Neural cell (in vitro differentiated cells): ENCODE measurements at regions not wholly inside any gene's neighbourhood (a gene's known extent, or its start where the extent isn't known, plus 50 kb on each side); places are given as distances from the start of the nearest gene placed in this dataset.

Source experiments
- H2AFZ ChIP-seq: fragments of 200-600, 300-800 bp; sonication (generic), shearing (Covaris generic); 2 replicates; pipeline ENCODE4 v1.6.0; 2014; ENCODE audit warnings: low read depth, mild to moderate bottlenecking, antibody characterized with exemption, low read length, moderate library complexity
- H3F3A ChIP-seq: fragments of 200-600 bp; shearing (Covaris generic); 2 replicates; pipeline ENCODE4 v1.6.1; 2016; ENCODE audit warnings: mild to moderate bottlenecking, moderate library complexity, mixed read lengths, antibody characterized with exemption, low read length; ENCODE audit not compliant: insufficient read depth, poor library complexity, severe bottlenecking
- H3K27ac ChIP-seq: fragments of 200-600, 300-800 bp; sonication (generic), shearing (Covaris generic); 2 replicates; pipeline ENCODE4 v1.5.1; 2014; ENCODE audit warnings: mild to moderate bottlenecking, low read length, moderate library complexity
- H3K27me3 ChIP-seq: fragments of 300-800, 200-600 bp; sonication (generic), shearing (Covaris generic); 2 replicates; pipeline ENCODE4 v1.6.0; 2014; ENCODE audit warnings: mild to moderate bottlenecking, low read depth, low read length, moderate library complexity; ENCODE audit not compliant: insufficient read depth
- H3K36me3 ChIP-seq: fragments of 300-800, 200-600 bp; sonication (generic), shearing (Covaris generic); 2 replicates; pipeline ENCODE4 v1.5.1; 2014; ENCODE audit warnings: mild to moderate bottlenecking, antibody characterized with exemption, low read length, moderate library complexity; ENCODE audit not compliant: insufficient read depth
- H3K4me2 ChIP-seq: fragments of 300-800, 200-600 bp; sonication (generic), shearing (Covaris generic); 2 replicates; pipeline ENCODE4 v1.6.0; 2014; ENCODE audit warnings: mild to moderate bottlenecking, low read length
- H3K4me3 ChIP-seq: fragments of 300-800, 200-600 bp; sonication (generic), shearing (Covaris generic); 2 replicates; pipeline ENCODE4 v1.5.1; 2014; ENCODE audit warnings: mild to moderate bottlenecking, low read length, moderate library complexity
- H3K79me2 ChIP-seq: fragments of 200-600 bp; shearing (Covaris generic); replicated peaks from 2 replicates; pipeline ENCODE4 v1.6.0; 2014; ENCODE audit warnings: mild to moderate bottlenecking, low read length, moderate library complexity; ENCODE audit not compliant: insufficient read depth
- H3K9ac ChIP-seq: fragments of 300-800, 200-600 bp; sonication (generic), shearing (Covaris generic); 2 replicates; pipeline ENCODE4 v1.6.1; 2016; ENCODE audit warnings: mild to moderate bottlenecking, low read length, mixed read lengths
- H3K9me2 ChIP-seq: fragments of 200-600 bp; shearing (Covaris generic); 2 replicates; pipeline ENCODE4 v1.6.1; 2016; ENCODE audit warnings: mild to moderate bottlenecking, low read length, mixed read lengths; ENCODE audit not compliant: insufficient read depth
- H3K9me3 ChIP-seq: fragments of 200-600, 300-800 bp; sonication (generic), shearing (Covaris generic); 2 replicates; pipeline ENCODE4 v1.6.1; 2016; ENCODE audit warnings: mild to moderate bottlenecking, mixed run types, low read length, moderate library complexity, mixed read lengths
- H4K20me1 ChIP-seq: fragments of 200-600 bp; shearing (Covaris generic); 2 replicates; pipeline ENCODE4 v1.6.1; 2016; ENCODE audit warnings: mild to moderate bottlenecking, mixed run types; ENCODE audit not compliant: insufficient read depth
- EP300 ChIP-seq: fragments of 450-650 bp; conservative IDR thresholded peaks from 2 replicates; pipeline ENCODE4 v1.6.1; 2014; ENCODE audit warnings: antibody characterized with exemption, mild to moderate bottlenecking, moderate library complexity; ENCODE audit not compliant: poor library complexity, severe bottlenecking
- EZH2 ChIP-seq: fragments of 200-600, 300-800 bp; shearing (Covaris generic), sonication (generic); IDR thresholded peaks from 2 replicates; pipeline ENCODE4 v1.6.1; 2014; ENCODE audit warnings: antibody characterized with exemption, low read length, borderline replicate concordance, mild to moderate bottlenecking; ENCODE audit not compliant: insufficient read depth, poor library complexity, severe bottlenecking
- MXI1 ChIP-seq: fragments of 450-650 bp; conservative IDR thresholded peaks from 2 replicates; pipeline ENCODE4 v1.6.1; 2014; ENCODE audit warnings: antibody characterized with exemption, mild to moderate bottlenecking; ENCODE audit not compliant: poor library complexity, severe bottlenecking
- POLR2AphosphoS5 ChIP-seq: IDR thresholded peaks from 2 replicates; pipeline ENCODE4 v1.6.1; 2012
- RAD21 ChIP-seq: fragments of 450-650 bp; conservative IDR thresholded peaks from 2 replicates; pipeline ENCODE4 v1.6.1; 2014; ENCODE audit warnings: antibody characterized with exemption, mild to moderate bottlenecking, moderate library complexity
- SMC3 ChIP-seq: fragments of 450-650 bp; conservative IDR thresholded peaks from 2 replicates; pipeline ENCODE4 v1.6.1; 2014; ENCODE audit warnings: antibody characterized with exemption, mild to moderate bottlenecking, moderate library complexity; ENCODE audit not compliant: poor library complexity
- TAF1 ChIP-seq: IDR thresholded peaks from 2 replicates; pipeline ENCODE4 v1.6.1; 2012; ENCODE audit warnings: low read depth
- TF ChIP-seq, protein P1 (sequence below): fragments of 450-650 bp; IDR thresholded peaks from 2 replicates; pipeline ENCODE4 v1.5.1; 2014; ENCODE audit warnings: antibody characterized with exemption, mild to moderate bottlenecking, moderate library complexity; ENCODE audit not compliant: poor library complexity, severe bottlenecking

DNA sequence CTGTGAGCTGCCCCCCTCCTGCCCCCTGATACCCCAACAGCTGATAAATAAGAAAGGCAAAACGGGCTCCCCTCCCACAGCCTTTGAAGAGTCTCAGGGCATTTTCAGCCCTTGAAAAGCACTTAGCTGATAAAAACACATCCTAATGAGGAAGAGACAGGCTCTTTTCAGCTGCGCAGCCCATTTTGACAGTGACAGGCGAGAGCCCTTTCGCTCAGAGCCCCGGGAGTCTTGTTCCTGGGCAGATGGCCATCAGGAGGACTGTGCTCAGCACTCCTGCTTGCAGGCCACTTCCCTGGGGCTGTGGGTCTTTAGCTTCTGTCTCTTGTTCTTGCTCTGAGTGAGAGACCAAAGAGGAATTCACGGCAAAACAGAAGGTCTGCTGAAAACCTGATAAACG, 757.2 kb downstream of the BRD1 start:
- Histone ChIP-seq H3K27ac (no peak overlapping the region), H3K27me3 (no peaks in the 10 kb centered on the region), H3K4me3 (no peak overlapping the region), H4K20me1 (no peaks in the 10 kb centered on the region), H3K79me2 (no peaks in the 10 kb centered on the region), H3K9me2 (no peaks in the 10 kb centered on the region), H3F3A (no peaks in the 10 kb centered on the region), H2AFZ (no peak overlapping the region), H3K9ac (no peak overlapping the region), H3K36me3 (no peaks in the 10 kb centered on the region), H3K4me2 (no peak overlapping the region), H3K9me3 (no peaks in the 10 kb centered on the region)
- TF ChIP-seq SMC3: no peak

DNA sequence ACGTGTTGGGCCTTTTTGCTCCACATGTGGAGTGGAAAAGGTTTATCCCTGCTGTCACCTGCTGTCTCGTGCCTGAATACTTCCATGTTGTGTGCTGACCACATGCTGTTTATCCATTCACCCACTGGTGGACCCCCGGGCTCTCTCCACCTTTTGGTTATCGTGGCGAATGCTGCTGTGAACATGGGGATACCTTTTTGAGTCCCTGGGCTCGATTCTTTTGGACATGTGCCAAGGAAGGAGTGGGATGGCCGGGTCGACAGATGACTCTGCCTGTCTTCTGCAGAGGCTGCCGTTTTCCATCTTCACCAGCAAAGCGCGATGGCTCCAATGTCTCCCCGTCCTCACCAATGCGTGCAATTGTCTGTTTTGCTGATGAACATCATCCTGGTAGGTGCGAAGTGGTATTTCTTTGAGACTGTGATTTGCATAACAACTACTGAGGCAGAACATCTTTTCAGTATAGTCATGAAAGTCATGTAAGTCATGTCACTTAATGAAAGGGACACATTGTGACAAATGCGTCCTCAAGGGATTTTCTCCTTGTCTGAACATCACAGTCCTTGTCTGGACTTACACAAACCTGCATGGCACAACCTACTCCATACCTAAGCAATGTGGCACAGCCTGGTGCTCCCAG, 758.7 kb downstream of the BRD1 start:
- Histone ChIP-seq H3K9me2 (no peaks in the 10 kb centered on the region), H3K27ac (no peak overlapping the region), H3K36me3 (no peaks in the 10 kb centered on the region), H3K9ac (no peak overlapping the region), H4K20me1 (no peaks in the 10 kb centered on the region), H3F3A (no peaks in the 10 kb centered on the region), H3K27me3 (no peaks in the 10 kb centered on the region), H3K4me2 (no peak overlapping the region), H2AFZ (no peak overlapping the region), H3K79me2 (no peaks in the 10 kb centered on the region), H3K4me3 (no peak overlapping the region), H3K9me3 (no peaks in the 10 kb centered on the region)
- TF ChIP-seq RAD21 (no peak), EZH2 (no peak), SMC3 (no peak), EP300 (no peak)

DNA sequence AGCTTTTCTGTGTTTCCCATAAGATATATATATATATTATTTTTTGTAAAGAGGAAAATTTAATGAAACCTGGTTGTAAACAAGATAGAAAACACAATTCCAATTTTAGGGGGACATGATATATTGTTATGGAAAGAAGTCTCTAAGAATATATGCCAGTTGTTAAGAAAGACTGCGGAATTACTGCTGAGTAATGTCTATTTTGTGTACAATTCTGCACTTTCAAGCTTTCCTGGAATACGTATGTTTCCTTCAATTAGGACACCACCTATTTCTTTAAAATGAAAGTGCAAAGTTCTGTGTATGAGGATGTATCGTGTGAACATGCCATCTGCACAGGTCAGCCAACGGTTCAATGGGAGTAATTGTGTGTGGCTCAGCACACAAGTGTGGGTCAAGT, 760.2 kb downstream of the BRD1 start:
- no peak overlapping the region for H3K9ac ChIP-seq
- no peaks in the 10 kb centered on the region for H3K79me2 ChIP-seq
- H3K27ac ChIP-seq: no peak overlapping the region
- no peak overlapping the region for H2AFZ ChIP-seq
- no peak overlapping the region for H3K4me2 ChIP-seq
- no peaks in the 10 kb centered on the region for H3K9me2 ChIP-seq
- no peaks in the 10 kb centered on the region for H3K27me3 ChIP-seq
- no peaks in the 10 kb centered on the region for H3F3A ChIP-seq
- no peak for TF ChIP-seq EP300
- no peak for TF ChIP-seq SMC3
- TF ChIP-seq EZH2: no peak
- TF ChIP-seq, protein P1, sequence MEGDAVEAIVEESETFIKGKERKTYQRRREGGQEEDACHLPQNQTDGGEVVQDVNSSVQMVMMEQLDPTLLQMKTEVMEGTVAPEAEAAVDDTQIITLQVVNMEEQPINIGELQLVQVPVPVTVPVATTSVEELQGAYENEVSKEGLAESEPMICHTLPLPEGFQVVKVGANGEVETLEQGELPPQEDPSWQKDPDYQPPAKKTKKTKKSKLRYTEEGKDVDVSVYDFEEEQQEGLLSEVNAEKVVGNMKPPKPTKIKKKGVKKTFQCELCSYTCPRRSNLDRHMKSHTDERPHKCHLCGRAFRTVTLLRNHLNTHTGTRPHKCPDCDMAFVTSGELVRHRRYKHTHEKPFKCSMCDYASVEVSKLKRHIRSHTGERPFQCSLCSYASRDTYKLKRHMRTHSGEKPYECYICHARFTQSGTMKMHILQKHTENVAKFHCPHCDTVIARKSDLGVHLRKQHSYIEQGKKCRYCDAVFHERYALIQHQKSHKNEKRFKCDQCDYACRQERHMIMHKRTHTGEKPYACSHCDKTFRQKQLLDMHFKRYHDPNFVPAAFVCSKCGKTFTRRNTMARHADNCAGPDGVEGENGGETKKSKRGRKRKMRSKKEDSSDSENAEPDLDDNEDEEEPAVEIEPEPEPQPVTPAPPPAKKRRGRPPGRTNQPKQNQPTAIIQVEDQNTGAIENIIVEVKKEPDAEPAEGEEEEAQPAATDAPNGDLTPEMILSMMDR: no peak
- no peak for TF ChIP-seq POLR2AphosphoS5
- TF ChIP-seq RAD21: no peak
- no peak for TF ChIP-seq TAF1
- no peaks in the 10 kb centered on the region for H4K20me1 ChIP-seq
- H3K36me3 ChIP-seq: no peaks in the 10 kb centered on the region
- no peaks in the 10 kb centered on the region for H3K9me3 ChIP-seq
- no peak overlapping the region for H3K4me3 ChIP-seq

DNA sequence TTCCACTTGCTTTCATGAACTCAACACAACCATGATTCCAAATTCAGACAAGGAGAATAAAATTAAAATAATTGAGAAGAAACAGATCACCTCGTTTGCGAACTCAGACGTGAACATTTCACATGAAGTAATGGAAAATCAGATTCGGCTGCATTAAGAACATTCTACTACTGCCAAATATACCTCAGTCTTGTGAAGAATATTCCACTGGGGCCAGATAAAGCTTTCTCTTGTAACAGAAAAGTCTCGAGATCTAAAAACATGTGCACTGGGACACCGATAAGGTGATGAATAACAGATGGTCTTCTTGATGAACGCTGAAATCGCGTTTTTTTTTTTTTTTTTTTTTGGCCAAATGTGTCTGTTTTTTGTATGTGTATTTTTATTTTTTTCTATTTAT, 761.1 kb downstream of the BRD1 start:
- Histone ChIP-seq H3F3A (no peaks in the 10 kb centered on the region), H3K9me2 (no peaks in the 10 kb centered on the region), H3K79me2 (no peaks in the 10 kb centered on the region), H3K36me3 (no peaks in the 10 kb centered on the region), H3K4me3 (no peak overlapping the region), H3K27me3 (no peaks in the 10 kb centered on the region), H3K27ac (no peak overlapping the region), H3K9ac (no peak overlapping the region), H4K20me1 (no peaks in the 10 kb centered on the region), H3K4me2 (no peak overlapping the region), H3K9me3 (no peaks in the 10 kb centered on the region), H2AFZ (no peak overlapping the region)
- TF ChIP-seq EZH2 (no peak), EP300 (no peak), TAF1 (no peak), MXI1 (no peak), RAD21 (no peak), POLR2AphosphoS5 (no peak), SMC3 (no peak)
- TF ChIP-seq, protein P1: no peak
